Chondrocyte (in vitro differentiated cells): ENCODE measurements at regions not wholly inside any gene's neighbourhood (a gene's known extent, or its start where the extent isn't known, plus 50 kb on each side); places are given as distances from the start of the nearest gene placed in this dataset.

Source experiments
- DNase-seq: peaks from one replicate; pipeline ENCODE4 v3.0.0; 2021; ENCODE audit warnings: mixed read lengths, low spot score
- H3K27ac Mint-ChIP-seq: one replicate; pipeline ENCODE4 v1.8.0; 2021; ENCODE audit warnings: mild to moderate bottlenecking, moderate library complexity, mixed read lengths; ENCODE audit not compliant: unreplicated experiment
- H3K27me3 Mint-ChIP-seq: 2 replicates; pipeline ENCODE4 v1.8.0; 2021; ENCODE audit warnings: low read depth, mixed read lengths
- H3K36me3 Mint-ChIP-seq: 2 replicates; pipeline ENCODE4 v1.8.0; 2021; ENCODE audit warnings: low read depth, mixed read lengths
- H3K4me1 Mint-ChIP-seq: 2 replicates; pipeline ENCODE4 v1.8.0; 2021; ENCODE audit warnings: low read depth, mild to moderate bottlenecking, mixed read lengths
- H3K4me3 Mint-ChIP-seq: one replicate; pipeline ENCODE4 v1.8.0; 2021; ENCODE audit warnings: mild to moderate bottlenecking, moderate library complexity, mixed read lengths; ENCODE audit not compliant: unreplicated experiment
- H3K9me3 Mint-ChIP-seq: 2 replicates; pipeline ENCODE4 v1.8.0; 2021; ENCODE audit warnings: low read depth, mixed read lengths
- TF ChIP-seq, protein P1 (sequence below): fragments of 200-600 bp; sonication (generic); IDR thresholded peaks from 2 replicates; pipeline ENCODE4 v1.5.0; 2021; ENCODE audit warnings: antibody characterized with exemption, mild to moderate bottlenecking, moderate library complexity

GRCh38 chr21:28375708-28376385 is 616.8 kb downstream of the LTN1 start:
- TF ChIP-seq, protein P1, sequence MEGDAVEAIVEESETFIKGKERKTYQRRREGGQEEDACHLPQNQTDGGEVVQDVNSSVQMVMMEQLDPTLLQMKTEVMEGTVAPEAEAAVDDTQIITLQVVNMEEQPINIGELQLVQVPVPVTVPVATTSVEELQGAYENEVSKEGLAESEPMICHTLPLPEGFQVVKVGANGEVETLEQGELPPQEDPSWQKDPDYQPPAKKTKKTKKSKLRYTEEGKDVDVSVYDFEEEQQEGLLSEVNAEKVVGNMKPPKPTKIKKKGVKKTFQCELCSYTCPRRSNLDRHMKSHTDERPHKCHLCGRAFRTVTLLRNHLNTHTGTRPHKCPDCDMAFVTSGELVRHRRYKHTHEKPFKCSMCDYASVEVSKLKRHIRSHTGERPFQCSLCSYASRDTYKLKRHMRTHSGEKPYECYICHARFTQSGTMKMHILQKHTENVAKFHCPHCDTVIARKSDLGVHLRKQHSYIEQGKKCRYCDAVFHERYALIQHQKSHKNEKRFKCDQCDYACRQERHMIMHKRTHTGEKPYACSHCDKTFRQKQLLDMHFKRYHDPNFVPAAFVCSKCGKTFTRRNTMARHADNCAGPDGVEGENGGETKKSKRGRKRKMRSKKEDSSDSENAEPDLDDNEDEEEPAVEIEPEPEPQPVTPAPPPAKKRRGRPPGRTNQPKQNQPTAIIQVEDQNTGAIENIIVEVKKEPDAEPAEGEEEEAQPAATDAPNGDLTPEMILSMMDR = no peak
- peaks cover 20% of the 10 kb centered on the region for H3K4me1 Mint-ChIP-seq
- H3K27me3 Mint-ChIP-seq = no peaks in the 10 kb centered on the region
- no peak overlapping the region for H3K27ac Mint-ChIP-seq
- no peak overlapping the region for H3K4me3 Mint-ChIP-seq
- H3K9me3 Mint-ChIP-seq = peaks cover 16% of the 10 kb centered on the region
- peaks cover 2% of the 10 kb centered on the region for H3K36me3 Mint-ChIP-seq
- no peak for DNase-seq

DNA sequence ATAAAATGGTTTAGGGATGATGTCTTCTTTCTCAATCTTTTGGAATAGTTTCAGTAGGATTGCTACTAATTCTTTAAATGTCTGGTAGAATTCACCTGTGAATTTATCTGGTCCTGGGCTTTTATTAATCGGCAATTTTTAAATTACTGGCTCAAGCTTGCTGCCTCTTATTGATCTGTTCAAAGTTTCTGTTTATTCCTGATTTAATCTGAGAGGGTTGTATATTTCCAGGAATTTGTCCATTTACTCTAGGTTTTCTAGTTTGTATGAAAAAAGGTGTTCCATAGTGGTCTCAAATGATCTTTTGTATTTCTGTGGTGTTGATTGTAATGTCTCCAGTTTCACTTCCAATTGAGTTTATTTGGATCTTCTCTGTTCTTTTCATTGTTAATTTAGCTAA is 617.8 kb downstream of the LTN1 start:
- H3K27me3 Mint-ChIP-seq = no peaks in the 10 kb centered on the region
- peaks cover 2% of the 10 kb centered on the region for H3K36me3 Mint-ChIP-seq
- DNase-seq = no peak
- H3K9me3 Mint-ChIP-seq = peaks cover 18% of the 10 kb centered on the region
- H3K4me3 Mint-ChIP-seq = no peak overlapping the region
- H3K27ac Mint-ChIP-seq = no peak overlapping the region
- peaks cover 20% of the 10 kb centered on the region for H3K4me1 Mint-ChIP-seq
- TF ChIP-seq, protein P1 = no peak

GRCh38 chr21:28371713-28372112 is 621.0 kb downstream of the LTN1 start:
- H3K4me1 Mint-ChIP-seq = peaks cover 20% of the 10 kb centered on the region
- H3K9me3 Mint-ChIP-seq = peaks cover 23% of the 10 kb centered on the region
- TF ChIP-seq, protein P1 = no peak
- no peaks in the 10 kb centered on the region for H3K27me3 Mint-ChIP-seq
- H3K27ac Mint-ChIP-seq = no peak overlapping the region
- H3K4me3 Mint-ChIP-seq = no peak overlapping the region
- no peak for DNase-seq
- H3K36me3 Mint-ChIP-seq = peaks cover 2% of the 10 kb centered on the region

DNA sequence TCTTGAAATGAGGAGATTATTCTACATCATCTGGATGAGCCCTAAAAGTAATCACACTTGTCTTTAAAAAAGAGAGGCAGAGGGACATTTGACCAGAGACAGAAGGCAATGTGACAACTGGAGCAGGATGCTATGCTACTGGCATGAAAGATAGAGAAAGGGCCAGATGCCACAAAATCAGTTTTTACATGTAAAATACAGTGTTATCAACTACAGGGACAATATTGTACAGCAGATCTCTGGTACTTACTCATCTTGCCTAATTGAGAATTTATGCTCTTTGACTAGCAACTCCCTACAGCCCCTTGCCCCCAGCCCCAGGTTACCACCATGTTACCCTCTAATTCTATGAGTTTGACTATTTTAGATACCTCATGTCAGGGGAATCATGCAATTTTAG is 633.4 kb downstream of the LTN1 start:
- no peak overlapping the region for H3K4me3 Mint-ChIP-seq
- H3K36me3 Mint-ChIP-seq = no peaks in the 10 kb centered on the region
- peaks cover 2% of the 10 kb centered on the region for H3K27me3 Mint-ChIP-seq
- TF ChIP-seq, protein P1 = no peak
- no peaks in the 10 kb centered on the region for H3K9me3 Mint-ChIP-seq
- DNase-seq = no peak
- H3K27ac Mint-ChIP-seq = no peak overlapping the region
- H3K4me1 Mint-ChIP-seq = no peaks in the 10 kb centered on the region

DNA sequence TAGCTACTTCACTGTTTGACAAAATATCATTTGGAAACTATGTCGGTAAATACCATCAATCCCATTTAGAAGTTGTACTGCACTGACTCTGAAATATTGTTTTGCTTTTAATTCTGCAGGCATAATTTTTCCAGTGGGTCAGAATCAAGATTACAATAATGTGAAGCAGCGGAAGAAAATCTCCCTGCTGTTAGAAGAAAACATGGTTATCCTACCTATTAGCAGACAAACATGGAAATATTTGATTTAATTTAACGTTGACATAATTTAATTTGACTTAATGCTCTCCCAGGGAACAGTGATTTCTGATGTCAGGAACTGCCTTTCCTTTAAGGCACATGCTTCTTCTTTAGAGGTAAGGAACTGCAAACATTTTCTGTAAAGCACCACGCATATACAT is 634.0 kb downstream of the LTN1 start:
- TF ChIP-seq, protein P1 = no peak
- no peaks in the 10 kb centered on the region for H3K4me1 Mint-ChIP-seq
- DNase-seq = no peak
- no peak overlapping the region for H3K4me3 Mint-ChIP-seq
- no peaks in the 10 kb centered on the region for H3K9me3 Mint-ChIP-seq
- H3K27ac Mint-ChIP-seq = no peak overlapping the region
- no peaks in the 10 kb centered on the region for H3K36me3 Mint-ChIP-seq
- peaks cover 2% of the 10 kb centered on the region for H3K27me3 Mint-ChIP-seq
